HG02885 (cell line): ENCODE measurements at regions not wholly inside any gene's neighbourhood (a gene's known extent, or its start where the extent isn't known, plus 50 kb on each side); places are given as distances from the start of the nearest gene placed in this dataset.

Experiments
- ATAC-seq: cut with Tn5 transposase; IDR thresholded peaks from one replicate; pipeline ENCODE4 v1.9.1; 2021; ENCODE audit warnings: mild to moderate bottlenecking; ENCODE audit not compliant: unreplicated experiment, poor library complexity

DNA sequence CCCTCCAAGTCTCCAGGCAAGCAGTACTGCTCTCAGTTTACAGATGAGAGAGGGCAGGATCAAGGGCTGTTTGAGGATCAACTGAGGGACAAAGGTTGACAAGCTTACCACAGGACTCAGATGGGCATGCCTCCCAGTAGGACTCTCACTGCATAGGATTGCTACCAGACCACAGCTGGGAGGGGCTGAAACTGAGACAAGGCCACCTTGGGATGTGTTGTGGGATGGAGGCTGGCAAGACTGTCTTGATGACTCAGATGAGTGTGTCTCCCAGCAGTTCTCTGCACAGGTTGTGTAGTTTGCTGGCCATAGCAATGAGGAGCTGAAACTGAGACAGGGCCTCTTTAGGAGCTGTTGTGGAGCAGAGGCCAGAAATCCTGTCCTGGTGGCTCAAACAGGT, 222.2 kb upstream of the IRX1 start:
- ATAC-seq = no peak

DNA sequence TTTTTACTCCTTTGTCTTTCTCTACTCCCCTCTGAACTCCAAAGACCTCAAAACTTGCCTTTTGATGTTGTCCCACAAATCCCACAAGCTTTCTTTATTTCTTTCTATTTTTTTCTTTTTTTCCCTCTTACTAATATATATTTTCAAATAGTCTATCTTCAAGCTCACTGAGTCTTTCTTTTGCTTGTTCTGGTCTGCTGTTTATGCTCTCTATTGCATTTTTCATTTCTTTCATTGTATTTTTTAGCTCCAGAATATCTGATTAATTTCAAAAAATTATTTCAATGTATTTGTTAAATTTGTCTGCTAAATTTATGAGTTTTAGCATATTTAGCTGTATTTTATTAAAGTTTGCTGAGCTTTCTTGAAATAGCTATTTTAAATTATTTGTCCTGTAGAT, 223.3 kb upstream of the IRX1 start:
- no peak for ATAC-seq

DNA sequence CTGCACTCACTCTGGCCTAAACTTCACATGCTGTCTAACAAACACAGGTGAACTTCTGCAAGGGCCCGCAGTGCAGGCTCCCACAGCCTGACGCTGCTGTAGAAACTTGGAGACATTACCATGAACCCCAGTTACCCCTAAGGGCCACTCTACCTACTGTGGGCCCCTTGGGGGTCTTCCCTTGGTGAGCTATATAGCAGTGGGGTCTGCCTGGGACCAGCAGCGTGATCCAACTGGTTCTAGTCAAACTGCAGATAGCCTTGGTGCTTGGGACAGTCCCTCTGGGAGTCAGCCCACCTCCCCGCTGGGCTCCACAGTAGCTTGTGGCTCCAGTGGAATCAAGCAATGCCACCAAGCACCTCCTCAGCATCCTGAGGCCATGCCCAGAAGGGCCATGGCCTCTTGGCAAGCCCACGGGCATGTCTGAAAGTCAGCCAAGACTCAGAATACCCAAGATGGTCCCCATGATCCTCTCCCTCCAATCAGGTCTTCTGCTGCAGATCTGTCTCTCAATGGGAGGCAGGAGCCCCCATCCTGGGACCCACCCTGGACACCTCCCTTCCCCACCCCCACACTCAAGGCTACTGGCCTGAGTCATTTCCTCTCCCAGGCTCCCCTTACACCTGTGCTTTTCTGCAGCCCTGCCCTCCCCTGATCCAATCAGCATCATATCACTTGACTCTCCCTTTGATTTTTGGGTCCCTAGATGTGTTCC, 230.0 kb upstream of the IRX1 start:
- ATAC-seq = no peak

DNA sequence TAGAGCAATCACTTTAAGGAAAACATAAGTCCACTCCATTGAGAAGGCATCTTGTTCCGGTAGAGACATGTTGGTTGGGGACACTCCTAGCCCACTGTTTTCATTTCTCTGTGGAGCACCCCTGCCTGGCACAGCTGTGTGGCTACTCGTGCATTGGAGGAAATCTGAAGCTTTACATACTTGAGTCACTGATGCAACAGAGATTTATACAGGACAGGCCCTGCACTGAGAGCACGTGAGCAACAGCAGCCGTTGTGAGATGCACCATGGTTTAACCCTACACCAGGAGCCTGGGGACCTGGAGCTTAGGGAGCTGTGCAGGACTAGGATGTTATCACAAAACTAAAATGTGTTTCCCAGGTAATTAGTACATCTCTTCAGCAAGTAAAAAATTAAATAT, 230.7 kb upstream of the IRX1 start:
- no peak for ATAC-seq

DNA sequence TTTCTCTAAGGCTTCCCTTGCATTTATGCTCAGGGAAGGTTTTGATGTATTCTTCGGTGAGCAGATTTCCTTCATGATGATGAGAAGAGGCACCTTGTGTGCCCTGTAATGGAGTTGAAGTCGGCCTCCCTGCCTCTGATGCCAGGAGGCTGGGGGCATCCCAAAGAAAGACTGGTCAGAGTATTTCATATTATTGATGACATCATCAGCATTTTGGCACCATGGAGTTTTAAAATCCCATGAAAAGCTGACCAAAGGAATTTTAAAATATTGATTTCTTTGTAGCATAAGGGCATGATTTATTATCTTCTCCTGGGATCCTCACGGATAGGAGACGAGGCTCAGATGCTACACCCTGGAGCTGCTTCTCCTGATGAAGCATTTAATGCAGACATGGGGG, 231.2 kb upstream of the IRX1 start:
- ATAC-seq = no peak

DNA sequence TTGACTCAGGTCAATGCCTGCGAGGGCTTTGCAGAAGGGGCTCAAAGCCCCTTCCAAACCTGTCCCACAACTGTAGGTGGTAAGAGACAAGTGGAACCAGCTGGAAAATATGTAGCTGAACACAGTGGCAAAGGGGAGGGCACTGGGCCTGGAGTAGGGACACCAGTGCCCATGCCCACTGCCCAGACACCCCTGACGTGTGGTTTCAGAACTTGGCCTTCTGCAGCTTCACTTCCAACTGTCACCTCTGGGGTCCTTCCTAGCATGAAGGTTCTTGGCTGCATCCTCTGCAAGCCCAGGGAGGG, 233.1 kb upstream of the IRX1 start:
- ATAC-seq = no peak

DNA sequence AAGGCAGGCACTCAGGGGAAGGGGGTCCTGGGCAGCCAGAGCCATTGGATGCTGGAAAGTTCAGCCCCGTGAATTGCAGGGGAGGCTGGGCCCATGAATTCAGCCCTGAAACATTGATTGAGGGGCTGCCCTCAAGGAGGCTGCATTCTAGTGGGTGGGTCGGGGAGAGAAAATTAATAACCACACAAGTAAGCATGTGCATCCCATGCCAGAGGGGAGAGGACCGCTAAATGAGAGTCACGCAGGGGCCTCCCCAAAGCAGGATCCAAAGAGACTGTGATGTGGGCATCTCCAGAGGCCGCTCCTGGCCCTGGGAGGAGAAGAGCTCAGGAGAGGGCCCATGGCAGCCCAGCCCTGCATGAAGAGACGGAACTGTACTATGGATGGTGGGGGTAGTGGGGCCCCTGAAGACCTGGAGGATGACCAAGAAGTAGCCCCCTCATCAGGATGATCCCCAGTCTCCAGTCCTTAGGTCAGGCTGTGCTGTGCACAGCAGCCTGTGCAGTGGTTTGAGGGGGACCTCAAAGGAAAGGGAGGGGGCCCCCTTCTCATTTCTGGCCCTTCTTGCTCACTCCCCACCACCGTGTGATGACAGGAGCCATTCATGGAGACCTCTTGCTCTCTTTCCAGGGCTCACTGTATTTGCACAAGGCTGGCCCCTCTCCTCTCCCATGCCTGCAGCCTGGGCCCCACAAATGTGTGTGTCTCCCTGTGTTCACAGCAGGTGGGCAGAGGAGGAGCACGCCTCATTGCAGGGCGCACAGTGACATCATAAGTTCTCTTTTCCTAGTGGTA, 233.6 kb upstream of the IRX1 start:
- ATAC-seq = no peak

DNA sequence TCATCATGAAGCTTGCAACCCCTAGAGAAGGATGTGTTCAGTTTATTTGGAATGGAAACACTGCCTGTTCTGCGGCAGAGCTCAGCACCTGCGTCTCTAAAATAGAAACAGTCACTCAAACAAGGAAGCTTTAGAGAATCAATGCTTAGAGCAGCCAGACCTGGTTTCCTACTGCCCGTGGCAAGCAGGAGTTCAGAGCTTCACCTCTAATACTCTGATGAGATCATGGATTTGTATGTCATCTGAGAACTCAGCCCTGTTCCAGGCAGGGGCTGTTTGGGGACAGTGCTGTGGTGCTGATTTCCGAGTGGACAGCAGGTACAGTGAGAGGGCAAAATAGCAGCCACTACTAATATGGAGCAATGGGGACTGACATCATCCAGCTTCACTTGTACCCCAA, 236.0 kb upstream of the IRX1 start:
- no peak for ATAC-seq

DNA sequence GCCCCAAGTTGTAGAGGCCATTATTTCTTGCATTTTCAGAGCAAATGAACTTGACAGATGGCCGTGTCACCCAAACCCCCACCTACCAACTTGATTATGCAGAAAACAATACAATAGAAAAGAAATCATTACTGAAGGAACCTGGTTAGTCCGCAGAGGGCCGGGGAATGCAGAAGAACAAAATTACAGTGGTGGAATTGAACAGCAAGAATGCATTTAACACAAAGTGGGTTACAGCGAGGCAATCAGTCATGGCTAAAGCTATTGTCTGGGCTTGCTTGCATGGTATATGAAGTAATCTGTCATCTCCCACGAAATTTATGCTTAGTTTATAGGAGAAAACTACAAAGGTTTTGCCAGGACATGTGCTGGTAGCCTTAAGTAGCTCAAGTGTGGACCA, 238.3 kb upstream of the IRX1 start:
- ATAC-seq = no peak

DNA sequence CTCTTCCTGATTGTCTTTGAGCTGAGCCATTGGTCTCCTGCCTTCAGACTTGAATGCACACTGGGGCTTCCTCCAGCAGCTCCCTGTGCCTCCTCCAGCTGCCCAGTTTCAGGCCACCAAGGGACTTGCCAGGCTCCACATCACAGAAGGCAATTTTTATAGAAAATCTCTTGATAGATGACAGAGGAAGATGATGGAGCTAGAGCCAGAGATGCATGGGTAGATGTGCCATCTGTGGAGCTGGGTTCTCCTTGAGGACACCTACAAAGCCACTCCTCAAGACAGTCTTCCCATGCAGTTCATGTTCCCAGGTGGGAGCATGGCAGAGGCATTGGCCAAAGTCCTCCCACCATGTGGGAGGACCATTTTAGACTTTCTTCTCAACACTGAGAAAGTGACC, 239.6 kb upstream of the IRX1 start:
- ATAC-seq = no peak

DNA sequence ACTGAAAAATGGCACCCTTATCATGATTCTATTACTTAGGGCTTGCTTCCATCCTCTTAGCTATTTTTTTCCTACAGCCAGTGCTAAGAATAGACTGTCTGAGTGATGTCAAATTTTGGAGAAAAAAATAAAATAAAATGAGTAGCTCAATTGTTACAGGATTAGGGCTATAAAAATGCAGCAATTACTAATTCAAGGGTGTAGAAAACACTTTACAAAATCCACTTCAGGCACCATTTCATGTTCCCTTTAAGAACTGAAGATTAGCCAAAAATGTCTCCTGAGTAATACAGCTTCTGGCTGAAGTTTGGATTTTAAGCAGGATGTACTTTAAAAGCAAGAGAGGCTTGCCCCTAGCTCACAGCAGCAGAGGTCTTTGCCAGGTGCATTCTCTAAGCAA, 240.5 kb upstream of the IRX1 start:
- no peak for ATAC-seq

DNA sequence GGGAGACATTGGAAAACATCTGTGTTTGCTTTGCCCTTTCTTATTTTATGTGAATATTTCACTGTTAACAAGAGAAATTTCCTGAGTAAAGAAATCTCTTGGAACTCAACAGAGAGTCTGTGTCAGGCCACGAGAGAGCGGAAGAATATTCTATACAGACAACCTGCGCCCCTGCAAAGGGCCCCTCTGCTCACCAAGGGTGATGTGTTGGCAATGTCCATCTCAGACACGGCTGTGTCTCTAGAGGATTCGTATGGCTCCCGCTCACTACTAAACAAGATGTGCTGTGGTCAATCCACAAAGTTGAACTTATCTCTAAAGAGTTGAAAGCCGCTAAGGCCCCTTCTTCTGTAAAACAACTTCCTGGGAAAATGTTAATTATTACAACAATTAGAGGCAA, 241.0 kb upstream of the IRX1 start:
- ATAC-seq = no peak

DNA sequence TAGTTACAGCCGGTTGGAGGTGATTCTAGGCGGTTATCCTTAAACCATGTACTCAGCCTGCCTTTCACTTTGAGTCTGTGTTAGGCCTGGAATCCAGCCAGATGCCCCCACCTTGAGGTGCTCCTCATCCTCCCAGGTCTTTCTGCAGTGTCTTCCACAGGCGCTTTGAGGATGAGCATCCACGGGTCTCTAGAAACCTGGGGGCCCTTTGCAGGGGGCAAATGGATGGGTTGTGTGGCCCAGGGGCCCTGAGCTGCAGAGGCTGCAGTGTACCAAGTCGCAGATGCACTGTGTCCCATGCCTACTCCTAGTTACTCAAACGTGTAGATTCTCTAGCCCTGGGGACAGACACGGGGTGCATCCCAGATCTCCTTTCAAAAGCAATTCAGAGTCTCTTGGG, 242.1 kb upstream of the IRX1 start:
- ATAC-seq = no peak

DNA sequence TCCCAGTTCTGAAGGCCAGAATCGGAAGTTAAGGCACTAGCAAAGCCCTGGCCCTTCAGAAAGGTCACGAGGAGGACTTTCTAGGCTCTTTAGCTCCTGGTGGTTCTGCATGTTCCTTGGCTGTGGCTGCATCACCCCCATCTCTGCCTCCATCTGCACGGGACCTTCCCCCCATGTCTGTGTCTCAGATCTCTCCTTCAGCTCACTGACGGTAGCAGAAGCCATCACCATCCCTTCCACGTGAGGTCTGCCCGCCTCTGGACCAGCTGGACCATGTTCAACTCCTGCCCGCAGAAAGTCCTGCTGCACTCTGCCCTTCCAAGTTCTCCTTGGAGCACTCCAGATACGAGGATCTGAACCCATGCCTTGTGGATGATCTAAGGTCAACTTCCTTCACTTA, 242.9 kb upstream of the IRX1 start:
- ATAC-seq = no peak

DNA sequence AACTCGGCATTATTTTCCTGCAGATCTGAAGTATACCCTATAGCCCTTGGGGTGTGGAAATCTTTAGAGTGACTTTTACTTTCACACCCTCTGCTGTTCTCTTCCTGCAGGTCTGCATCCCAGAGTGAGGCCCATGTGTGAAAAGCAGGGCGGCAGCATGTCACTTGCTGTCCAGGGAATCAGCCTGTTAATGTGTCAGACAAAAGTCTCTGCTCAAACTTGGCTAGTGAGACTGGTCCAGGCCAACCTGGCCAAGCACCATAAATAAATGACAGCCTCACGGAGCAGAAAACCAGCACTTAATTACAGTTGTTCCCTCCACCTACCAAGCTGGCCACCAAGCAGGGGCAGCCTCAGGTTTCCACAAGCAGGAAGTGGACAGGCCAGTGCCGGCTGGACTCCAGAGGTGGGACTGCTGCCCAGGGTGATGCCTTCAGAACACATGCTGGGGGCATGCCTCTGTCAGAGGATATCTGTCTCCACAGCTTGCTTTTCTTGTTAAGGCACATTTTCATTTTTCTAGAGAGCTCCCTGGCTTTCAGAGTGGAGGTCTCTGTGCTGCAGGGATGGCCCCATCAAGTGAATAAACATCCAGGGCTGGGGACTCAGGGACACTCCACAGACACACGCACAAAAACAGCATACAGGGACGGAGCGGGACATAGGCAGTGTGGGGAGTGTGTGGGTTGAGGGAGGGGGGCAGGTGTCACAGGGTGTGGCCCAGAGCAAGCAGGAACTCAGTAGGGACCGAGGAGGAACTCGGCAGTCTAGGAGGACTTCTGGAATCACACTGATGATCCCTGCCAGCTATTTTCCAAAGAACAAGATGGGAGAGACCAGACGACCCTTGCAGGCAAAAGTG, 243.8 kb upstream of the IRX1 start:
- ATAC-seq = no peak

DNA sequence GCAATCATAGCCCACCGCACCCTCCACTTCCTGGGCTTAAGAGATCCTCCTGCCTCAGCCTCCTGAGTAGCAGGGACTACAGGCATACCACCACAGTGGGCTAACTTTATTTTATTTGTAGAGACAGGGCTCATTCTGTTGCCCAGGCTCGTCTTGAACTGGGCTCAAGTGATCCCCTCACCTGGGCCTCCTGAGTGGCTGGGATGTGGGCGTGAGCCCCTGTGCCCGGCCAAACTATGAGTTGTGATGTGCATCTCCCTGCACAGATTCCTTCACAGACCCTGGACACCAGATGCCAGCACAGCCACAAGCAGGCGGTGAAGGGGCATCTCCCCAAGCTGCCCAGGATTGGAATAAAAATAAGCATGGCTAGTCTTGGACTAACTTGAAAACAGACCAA, 244.9 kb upstream of the IRX1 start:
- no peak for ATAC-seq

DNA sequence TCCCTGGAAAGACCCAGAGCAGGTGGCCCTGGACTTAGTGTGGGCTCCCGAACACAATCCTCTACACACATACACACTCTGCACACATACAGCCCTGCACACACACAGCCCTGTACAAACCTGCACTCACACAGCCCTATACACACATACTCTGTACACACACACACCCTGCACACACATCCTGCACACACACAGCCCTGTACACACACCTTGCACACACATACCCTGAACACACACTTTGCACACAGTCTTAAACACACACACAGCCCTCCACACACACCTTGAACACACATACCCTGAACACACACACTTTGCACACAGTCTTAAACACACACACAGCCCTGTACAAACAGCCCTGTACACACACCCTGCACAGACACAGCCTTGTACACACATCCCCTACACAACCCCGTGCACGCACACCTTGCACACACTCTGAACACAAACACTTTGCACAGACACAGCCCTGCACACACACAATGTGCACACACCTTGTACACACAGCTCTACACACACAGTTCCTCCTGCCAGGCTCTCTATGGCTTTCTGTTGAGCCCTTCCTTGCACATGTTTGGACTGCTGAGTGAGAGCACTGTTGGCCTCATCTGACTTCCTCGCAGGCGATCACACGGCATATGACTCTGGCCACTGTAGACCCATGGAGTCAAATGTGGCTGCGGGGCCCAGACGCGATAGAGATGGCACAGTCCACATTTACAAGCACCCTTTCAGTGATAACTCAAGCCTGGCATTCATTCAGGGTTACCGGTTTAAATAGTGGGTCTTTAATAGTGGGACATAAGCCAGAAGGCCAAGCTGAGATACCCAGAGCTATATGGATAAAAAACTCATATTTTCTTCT, 245.7 kb upstream of the IRX1 start:
- no peak for ATAC-seq

DNA sequence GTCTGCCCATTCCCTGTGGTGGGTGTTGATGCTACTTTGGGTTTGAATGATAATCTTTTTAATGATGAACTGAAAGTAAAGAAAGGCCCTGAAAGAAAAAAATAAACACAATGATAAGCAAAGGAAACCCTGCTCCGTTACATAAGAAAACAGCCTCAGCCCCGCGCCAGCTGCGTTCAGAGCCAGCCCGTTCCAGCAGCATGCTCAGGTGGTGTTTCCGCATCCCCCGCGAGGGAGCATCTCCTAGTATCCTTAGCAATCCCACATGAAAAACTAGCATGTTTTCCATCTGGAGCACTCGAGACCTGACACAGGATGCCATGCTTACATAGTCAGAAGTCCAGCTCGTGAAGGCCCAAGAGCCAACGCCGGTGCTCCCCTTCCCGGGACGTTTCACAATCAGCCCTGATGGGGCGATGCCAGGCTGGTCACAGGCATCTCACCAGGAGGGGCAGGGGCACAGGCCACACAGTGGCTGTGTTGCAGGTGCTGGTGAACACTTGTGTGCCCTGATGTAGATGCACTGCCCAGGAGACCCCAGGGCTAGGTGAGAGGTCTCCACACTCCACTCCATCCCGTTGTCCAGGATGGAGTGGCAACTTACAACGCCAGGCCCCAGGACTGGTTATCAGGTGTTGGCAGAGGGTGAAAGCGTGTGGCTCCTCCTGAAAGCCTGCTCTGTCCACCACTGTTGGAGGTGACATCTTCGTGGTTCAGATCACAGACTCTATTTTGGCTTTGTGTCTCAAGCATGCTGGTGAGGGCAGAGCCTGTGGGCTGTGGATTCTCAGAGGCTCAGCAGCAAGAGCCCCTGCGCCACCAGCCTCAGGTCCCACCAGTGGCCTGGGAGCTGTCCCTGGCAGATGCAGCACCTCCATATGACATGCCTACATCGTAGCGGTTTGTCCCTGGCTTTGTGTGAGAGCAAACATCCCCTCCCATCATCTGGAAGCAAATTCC, 246.8 kb upstream of the IRX1 start:
- ATAC-seq = no peak

DNA sequence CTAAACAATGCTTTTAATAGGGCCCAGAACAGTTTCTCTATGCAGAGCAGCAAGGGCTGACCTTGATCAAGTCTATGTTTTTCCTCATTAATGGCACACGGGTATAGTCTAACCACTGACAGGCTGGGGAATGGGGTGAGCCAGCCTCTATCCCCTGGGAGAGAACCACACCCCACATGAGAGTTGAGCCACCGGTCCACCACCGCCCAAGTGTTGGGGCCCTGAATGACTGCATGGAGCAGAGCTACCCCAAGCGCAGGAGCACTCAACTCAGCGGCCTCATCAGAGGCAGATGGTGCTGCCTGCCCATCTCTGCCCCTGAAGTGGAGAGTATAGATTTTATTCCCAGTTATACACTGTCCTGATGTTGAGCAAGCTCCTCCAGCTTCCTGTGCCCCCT, 247.9 kb upstream of the IRX1 start:
- ATAC-seq = no peak
